ENCODE measurements at regions not wholly inside any gene's neighbourhood (a gene's known extent, or its start where the extent isn't known, plus 50 kb on each side); places are given as distances from the start of the nearest gene placed in this dataset.

DNA sequence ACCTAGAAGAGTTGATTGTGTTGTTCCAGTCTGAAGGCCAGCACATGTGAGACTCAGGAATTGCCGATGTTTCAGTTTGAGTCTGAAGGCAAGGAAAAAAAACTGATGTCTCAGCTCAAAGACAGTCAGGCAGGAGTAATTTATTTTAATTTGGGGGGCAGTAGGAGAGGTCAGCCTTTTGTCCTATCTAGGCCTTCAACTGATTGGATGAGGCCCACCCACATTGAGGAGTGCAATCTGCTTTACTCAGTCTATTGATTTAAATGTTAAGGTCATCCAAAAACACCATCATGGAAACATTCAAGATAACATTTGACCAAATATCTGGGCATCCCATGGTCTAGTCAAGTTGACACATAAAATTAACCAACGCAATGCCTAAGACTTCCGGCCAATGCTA, 288.9 kb downstream of the CDK5RAP2 start:
- TF ChIP-seq, protein P1, sequence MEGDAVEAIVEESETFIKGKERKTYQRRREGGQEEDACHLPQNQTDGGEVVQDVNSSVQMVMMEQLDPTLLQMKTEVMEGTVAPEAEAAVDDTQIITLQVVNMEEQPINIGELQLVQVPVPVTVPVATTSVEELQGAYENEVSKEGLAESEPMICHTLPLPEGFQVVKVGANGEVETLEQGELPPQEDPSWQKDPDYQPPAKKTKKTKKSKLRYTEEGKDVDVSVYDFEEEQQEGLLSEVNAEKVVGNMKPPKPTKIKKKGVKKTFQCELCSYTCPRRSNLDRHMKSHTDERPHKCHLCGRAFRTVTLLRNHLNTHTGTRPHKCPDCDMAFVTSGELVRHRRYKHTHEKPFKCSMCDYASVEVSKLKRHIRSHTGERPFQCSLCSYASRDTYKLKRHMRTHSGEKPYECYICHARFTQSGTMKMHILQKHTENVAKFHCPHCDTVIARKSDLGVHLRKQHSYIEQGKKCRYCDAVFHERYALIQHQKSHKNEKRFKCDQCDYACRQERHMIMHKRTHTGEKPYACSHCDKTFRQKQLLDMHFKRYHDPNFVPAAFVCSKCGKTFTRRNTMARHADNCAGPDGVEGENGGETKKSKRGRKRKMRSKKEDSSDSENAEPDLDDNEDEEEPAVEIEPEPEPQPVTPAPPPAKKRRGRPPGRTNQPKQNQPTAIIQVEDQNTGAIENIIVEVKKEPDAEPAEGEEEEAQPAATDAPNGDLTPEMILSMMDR (IDR thresholded peaks at IDR 0.05), result no peak
- TF ChIP-seq EZH2 (IDR thresholded peaks at IDR 0.05; ENCODE audit: borderline replicate concordance, insufficient read depth, low read depth, low read length, poor library complexity, severe bottlenecking), result no peak
